Urothelium cell line (cell line): ENCODE measurements at regions not wholly inside any gene's neighbourhood (a gene's known extent, or its start where the extent isn't known, plus 50 kb on each side); places are given as distances from the start of the nearest gene placed in this dataset.

ENCODE experiments used
- DNase-seq: peaks from one replicate; pipeline ENCODE4 v3.0.0; 2011; ENCODE audit warnings: low spot score, mixed read lengths
- FAIRE-seq: peaks from 2 replicates; lab custom pipeline; 2011; peaks lifted over from hg19 to GRCh38; lab: Jason Lieb, UNC

GRCh38 chr20:40494248-40494647 is 194.8 kb downstream of the MAFB start:
- no peak for FAIRE-seq
- no peak for DNase-seq

- FAIRE-seq (no peak), DNase-seq (no peak)
Observed at GRCh38 chr20:40493549-40493948, 195.5 kb downstream of the MAFB start.

- FAIRE-seq (no peak), DNase-seq (no peak)
Observed at GRCh38 chr20:40493071-40493470, 196.0 kb downstream of the MAFB start.

DNA sequence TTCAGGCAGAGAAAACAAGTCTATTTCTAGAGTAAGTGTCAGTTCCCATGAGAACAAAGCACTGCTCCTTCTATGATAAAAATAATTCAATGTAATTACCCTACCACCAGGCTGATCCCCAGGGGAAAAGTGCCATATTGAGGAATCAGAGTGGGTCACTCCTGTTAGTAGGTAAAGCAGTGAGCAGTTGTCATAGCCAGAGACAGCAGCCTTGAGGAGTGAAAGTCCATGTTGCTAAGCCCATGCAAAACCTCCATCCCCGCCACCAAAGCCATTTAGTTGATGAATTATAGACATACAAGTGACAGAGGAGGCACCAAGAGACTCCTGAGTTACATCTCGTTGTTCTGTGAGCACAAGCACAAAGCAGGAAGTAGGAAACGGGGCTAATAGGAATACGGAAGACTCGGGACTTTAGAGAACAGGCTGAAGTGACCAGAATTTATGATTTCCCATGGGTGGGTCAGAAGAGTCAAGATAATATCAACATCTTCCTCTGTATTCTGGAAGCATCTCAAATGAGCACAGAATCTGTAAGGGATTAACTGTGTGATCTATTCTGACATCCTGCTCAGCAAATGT is 197.9 kb downstream of the MAFB start:
- no peak for DNase-seq
- no peak for FAIRE-seq

DNA sequence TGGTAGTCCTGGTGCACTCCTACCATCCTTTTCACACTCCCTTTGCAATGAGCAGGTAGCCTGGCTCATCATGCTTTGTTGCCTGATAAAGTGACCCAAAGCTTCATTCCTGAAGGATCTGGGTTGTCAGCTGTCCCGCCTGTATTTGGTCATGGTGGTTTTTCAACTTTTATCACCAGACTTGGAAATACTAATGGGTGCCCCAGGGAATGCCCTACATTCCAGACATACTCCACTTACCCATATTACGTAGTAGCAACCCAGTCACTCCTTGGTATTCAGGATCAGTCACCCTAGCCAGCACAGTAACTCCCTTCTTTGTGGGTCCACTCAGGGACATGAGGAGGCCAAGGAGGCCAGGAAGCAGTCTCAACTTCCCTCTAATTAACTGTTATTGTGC is 199.2 kb downstream of the MAFB start:
- FAIRE-seq: peak; percentile 77
- DNase-seq: peak; percentile 64

GRCh38 chr20:40488401-40488800 is 200.6 kb downstream of the MAFB start:
- no peak for DNase-seq
- FAIRE-seq: no peak

- FAIRE-seq (no peak), DNase-seq (no peak)
Observed at GRCh38 chr20:40486297-40486696, 202.7 kb downstream of the MAFB start.

DNA sequence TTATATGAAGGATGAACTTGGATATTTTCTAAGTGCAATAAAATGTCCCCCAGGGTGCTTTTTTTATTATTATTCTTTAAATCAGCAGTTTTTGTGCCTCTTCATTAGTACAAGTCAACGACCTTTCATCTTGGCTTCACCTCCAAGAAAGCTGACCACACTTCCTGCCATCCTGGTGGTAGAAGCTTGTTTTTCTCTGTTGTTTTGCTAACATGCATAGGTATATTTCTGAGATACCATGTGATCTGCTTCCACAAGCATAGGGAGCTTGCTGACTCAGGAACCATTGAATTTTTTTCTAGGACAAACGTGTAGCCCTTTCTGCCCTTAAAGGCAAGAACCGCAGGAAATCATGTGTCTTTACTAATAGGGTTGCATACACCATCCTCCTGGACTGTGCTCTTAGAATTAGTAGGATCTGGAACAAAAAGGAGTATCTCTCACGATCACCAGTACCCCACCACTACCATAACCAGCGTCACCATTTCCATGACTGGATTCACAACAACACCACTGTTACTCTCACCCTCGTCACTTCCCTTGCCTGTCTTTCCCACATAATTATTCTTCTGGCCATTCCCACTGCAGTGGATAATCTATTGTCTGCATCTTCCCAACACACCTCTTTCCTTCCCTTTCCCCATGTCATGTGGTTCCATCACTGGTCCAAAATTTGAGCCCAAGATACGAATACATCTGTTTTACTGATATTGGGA is 207.1 kb downstream of the MAFB start:
- FAIRE-seq: no peak
- DNase-seq: no peak

- no peak for FAIRE-seq
- DNase-seq: no peak
Observed at GRCh38 chr20:40481337-40481736, 207.7 kb downstream of the MAFB start.

GRCh38 chr20:40477805-40478204 is 211.2 kb downstream of the MAFB start:
- DNase-seq: no peak

GRCh38 chr20:40476461-40476860 is 212.6 kb downstream of the MAFB start:
- no peak for DNase-seq
- no peak for FAIRE-seq

More at GRCh38 chr20:40477805-40478204, 211.2 kb downstream of the MAFB start:
- no peak for FAIRE-seq

DNA sequence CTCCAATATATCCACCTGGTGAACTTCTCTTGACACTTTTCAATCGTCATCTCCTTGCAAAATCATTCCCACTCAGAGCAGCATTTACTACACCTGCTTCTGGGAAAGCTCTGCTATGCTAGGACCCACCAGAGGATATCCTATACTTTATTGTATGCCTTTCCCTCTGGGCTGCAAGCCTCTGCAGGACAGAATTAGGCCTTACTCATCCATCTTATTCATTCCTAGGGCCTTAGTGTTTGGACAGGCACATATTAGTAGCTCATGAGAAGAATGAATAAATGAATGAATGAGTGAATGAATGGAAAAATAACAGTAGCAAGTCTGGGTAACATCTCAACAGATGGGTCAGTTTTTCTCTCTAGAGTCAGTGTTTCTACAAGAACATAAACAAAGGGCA is 216.1 kb downstream of the MAFB start:
- DNase-seq (no peak), FAIRE-seq (no peak)

- DNase-seq (no peak), FAIRE-seq (no peak)
Observed at GRCh38 chr20:40471261-40471629, 217.8 kb downstream of the MAFB start.

DNA sequence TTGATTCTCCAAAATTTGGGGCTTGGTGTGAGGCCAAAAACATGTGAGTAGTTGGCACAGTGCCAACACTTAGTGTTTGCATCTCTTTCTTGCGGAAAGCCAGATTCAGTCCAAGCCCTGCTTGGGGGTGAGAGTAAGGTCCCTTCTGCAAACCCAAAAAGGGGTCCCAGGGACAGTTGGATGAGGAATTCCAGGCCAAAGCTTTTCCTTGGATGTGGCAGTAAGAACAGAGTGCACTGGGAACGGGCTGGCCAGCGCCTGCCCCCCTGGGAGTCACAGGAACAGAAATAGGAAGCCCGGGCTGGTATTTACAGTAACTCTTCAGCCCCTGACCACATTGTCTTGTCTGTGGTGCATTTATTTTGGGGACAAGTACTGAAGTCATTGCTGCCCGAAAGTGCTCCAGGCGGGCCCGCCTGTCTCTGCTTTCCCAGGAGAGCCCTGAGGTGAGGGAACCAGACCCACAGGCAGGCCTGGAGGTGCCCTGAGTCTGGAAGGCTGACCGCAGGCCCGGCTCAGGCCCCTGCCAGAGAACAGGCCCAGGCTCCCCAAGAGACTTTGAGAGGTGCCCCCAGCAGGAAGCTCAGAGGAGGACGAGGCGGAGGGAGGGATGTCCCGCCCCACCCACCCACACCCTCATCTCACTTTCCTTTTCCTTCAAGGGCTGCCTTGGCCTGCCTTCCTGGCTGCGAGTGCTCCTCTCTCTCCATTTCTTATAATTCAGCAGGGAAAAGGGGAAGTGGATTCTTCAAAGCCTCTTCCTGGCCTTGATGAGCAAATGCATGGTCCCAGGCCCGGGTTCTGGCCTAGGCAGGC is 218.4 kb downstream of the MAFB start:
- FAIRE-seq: no peak
- no peak for DNase-seq

- FAIRE-seq (no peak), DNase-seq (no peak)
Observed at GRCh38 chr20:40468759-40469158, 220.3 kb downstream of the MAFB start.

DNA sequence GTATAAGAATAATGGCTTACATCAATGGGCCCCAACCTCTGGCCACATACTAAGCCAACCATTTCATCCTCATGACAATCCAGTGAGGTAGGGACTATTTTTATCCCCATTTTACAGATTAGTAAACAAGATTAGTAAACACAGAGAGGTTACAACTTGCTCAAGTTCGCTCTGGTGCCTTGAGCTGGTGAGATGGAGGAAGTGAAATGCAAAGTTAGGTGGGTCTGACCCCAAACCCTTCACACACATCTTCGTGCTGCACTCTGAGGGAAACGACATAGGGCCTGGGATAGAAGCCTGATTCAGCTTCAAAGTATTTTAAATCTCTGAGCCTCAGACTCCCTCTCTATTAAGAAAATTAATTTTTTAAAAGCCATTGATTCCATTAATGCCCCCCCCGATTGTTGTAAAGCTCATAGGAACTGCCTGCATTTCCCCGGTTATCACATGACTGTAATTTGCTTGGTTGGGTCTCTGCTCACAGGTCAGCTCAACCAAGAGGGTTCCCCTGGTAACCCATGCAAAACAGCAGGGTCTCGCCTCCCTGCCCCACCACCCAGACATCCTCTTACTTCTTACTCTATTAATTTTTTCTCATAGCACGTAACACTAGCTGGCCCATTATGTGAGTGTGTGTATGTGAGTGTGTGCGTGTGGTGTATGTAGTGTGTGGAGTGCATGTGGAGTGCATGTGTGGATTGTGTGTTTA is 221.2 kb downstream of the MAFB start:
- no peak for FAIRE-seq
- no peak for DNase-seq

GRCh38 chr20:40467067-40467466 is 222.0 kb downstream of the MAFB start:
- FAIRE-seq (no peak), DNase-seq (no peak)

GRCh38 chr20:40464731-40465208 is 224.3 kb downstream of the MAFB start:
- FAIRE-seq (no peak), DNase-seq (no peak)

DNA sequence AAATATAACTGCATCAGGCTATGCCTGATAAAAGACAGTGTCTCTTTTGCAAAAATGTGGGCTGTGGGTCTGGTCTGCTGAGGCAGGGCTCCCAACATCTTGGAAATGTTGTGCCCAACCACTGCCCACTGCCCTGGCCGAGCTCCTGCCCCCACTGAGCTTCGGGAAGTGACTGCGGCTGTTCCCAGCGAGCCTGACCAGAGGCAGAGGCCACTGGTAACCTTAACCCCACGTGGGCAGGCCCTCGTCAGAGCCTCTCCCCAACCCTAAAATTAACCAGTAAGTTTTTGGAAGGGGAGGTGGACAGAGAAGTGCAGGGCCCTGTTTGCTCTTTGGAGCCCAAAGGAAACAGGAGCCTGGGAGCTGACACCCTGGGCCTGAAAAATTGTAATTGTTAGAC is 225.9 kb downstream of the MAFB start:
- DNase-seq (no peak), FAIRE-seq (no peak)

DNA sequence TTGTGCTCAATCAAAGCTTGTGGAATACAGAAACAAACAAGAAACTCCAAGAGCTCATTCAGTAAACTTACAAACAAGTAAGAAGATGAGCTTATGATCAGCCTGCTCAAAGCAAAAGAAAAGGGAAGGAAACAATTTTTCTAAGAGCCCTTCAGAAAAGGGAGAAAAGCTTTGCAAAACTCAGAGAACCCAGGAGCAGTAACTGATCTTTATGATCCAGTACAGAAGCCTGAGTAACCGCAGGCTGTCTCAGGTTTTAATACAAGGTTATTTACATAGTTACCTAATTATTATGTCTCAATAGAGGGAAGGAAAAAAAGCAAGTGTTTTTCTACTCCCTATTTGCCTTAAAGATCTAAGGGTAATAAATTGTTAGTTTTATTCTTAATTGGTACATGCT is 226.5 kb downstream of the MAFB start:
- DNase-seq: no peak
- no peak for FAIRE-seq

DNA sequence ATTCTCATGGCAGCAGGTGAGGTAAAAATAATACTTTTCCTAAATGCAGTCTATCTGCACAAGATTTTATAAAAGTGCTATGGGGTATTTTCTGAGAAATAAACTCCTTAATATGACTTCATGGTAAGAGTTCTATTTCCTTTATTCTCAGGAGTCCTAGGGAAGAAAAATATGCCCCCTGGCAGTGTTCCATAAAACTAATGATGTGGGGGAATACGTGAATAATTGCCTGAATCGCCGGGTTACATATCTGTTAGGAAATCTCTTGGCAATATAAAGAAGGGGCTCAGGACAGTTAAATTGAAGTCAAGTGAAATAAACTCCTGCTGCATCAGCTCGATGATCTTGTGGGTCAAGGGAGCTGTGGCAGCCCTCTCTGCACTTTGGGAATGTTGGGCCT is 229.7 kb downstream of the MAFB start:
- no peak for FAIRE-seq
- no peak for DNase-seq
